OCI-LY7 (cell line): ENCODE measurements at regions not wholly inside any gene's neighbourhood (a gene's known extent, or its start where the extent isn't known, plus 50 kb on each side); places are given as distances from the start of the nearest gene placed in this dataset.

Source experiments
- EZH2phosphoT487 ChIP-seq: fragments of 200-600 bp; sonication (generic); IDR thresholded peaks from 2 replicates; pipeline ENCODE4 v1.6.1; 2018; ENCODE audit warnings: low read depth, borderline replicate concordance, mild to moderate bottlenecking, mixed run types, antibody characterized with exemption, low read length, moderate library complexity, mixed read lengths
- TF ChIP-seq, protein P1 (sequence below): fragments of 200-600 bp; sonication (generic); conservative IDR thresholded peaks from 2 replicates; pipeline ENCODE4 v1.5.1; 2014; ENCODE audit warnings: mild to moderate bottlenecking, antibody characterized with exemption, low read length, moderate library complexity, mixed read lengths

- TF ChIP-seq, protein P1, sequence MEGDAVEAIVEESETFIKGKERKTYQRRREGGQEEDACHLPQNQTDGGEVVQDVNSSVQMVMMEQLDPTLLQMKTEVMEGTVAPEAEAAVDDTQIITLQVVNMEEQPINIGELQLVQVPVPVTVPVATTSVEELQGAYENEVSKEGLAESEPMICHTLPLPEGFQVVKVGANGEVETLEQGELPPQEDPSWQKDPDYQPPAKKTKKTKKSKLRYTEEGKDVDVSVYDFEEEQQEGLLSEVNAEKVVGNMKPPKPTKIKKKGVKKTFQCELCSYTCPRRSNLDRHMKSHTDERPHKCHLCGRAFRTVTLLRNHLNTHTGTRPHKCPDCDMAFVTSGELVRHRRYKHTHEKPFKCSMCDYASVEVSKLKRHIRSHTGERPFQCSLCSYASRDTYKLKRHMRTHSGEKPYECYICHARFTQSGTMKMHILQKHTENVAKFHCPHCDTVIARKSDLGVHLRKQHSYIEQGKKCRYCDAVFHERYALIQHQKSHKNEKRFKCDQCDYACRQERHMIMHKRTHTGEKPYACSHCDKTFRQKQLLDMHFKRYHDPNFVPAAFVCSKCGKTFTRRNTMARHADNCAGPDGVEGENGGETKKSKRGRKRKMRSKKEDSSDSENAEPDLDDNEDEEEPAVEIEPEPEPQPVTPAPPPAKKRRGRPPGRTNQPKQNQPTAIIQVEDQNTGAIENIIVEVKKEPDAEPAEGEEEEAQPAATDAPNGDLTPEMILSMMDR = no peak
- no peak for TF ChIP-seq EZH2phosphoT487
These were observed 283.8 kb upstream of the IL1RAPL1 start for GRCh38 chrX:28303486-28303885.
